IMR-90 (cell line): ENCODE measurements at regions not wholly inside any gene's neighbourhood (a gene's known extent, or its start where the extent isn't known, plus 50 kb on each side); places are given as distances from the start of the nearest gene placed in this dataset.

Source experiments
- ATAC-seq: fragments of 200-7000 bp; cut with Tn5 transposase; 2 replicates; pipeline ENCODE4 v1.9.1; 2020; ENCODE audit warnings: low read depth, mild to moderate bottlenecking, moderate library complexity
- BruUV-seq: library from RNA; stranded (reverse); fragments of 400-500 nt; replicated peaks from 2 replicates; lab custom pipeline; 2021; lab: Mats Ljungman, UMichigan
- CTCF ChIA-PET: fragments of 300-600 bp; formaldehyde crosslinking; extraction: SDS; loops from one replicate; lab custom pipeline; 2021; ENCODE audit warnings: antibody characterized with exemption; lab: Yijun Ruan, JAX
- POLR2A ChIA-PET: fragments of 300-600 bp; sonication (Branson Sonifier 250); formaldehyde crosslinking; loops from one replicate; lab custom pipeline; 2022; ENCODE audit warnings: antibody characterized with exemption; ENCODE audit not compliant: unreplicated experiment; lab: Charles Lee
- DNase-seq: peaks from one replicate; pipeline ENCODE4 v3.0.0; 2013
- H2AFZ ChIP-seq: replicated peaks from 2 replicates; pipeline ENCODE3; 2013; ENCODE audit warnings: low read length, mild to moderate bottlenecking; ENCODE audit not compliant: poor library complexity
- H2AK5ac ChIP-seq: 2 replicates; pipeline ENCODE4 v1.6.1; 2013; ENCODE audit warnings: low read depth, low read length, inconsistent platforms
- H2AK9ac ChIP-seq: replicated peaks from 2 replicates; pipeline ENCODE3; 2013; ENCODE audit warnings: mild to moderate bottlenecking, low read depth, low read length, moderate library complexity; ENCODE audit not compliant: poor library complexity
- H2BK120ac ChIP-seq: 2 replicates; pipeline ENCODE4 v1.6.1; 2013; ENCODE audit warnings: low read depth, low read length, inconsistent platforms
- H2BK15ac ChIP-seq: 3 replicates; pipeline ENCODE4 v1.6.1; 2013; ENCODE audit warnings: low read depth, low read length, inconsistent platforms
- H2BK20ac ChIP-seq: 2 replicates; pipeline ENCODE4 v1.6.1; 2013; ENCODE audit warnings: low read depth, mild to moderate bottlenecking, inconsistent platforms, low read length, moderate library complexity
- H2BK5ac ChIP-seq: 2 replicates; pipeline ENCODE4 v1.6.1; 2013; ENCODE audit warnings: mild to moderate bottlenecking, low read depth, low read length, inconsistent platforms; ENCODE audit not compliant: poor library complexity, severe bottlenecking
- H3K14ac ChIP-seq: replicated peaks from 2 replicates; pipeline ENCODE4 v1.6.1; 2013; ENCODE audit warnings: low read depth, low read length, inconsistent platforms
- H3K18ac ChIP-seq: 2 replicates; pipeline ENCODE4 v1.6.1; 2013; ENCODE audit warnings: low read depth, low read length, control low read depth
- H3K23ac ChIP-seq: 2 replicates; pipeline ENCODE4 v1.6.1; 2013; ENCODE audit warnings: low read depth, low read length, inconsistent platforms
- H3K27ac ChIP-seq: 2 replicates; pipeline ENCODE4 v1.5.1; 2013; ENCODE audit warnings: mild to moderate bottlenecking, control low read depth, low read length; ENCODE audit not compliant: insufficient read depth
- H3K27me3 ChIP-seq: 2 replicates; pipeline ENCODE4 v1.6.1; 2013; ENCODE audit warnings: low read length; ENCODE audit not compliant: control insufficient read depth, insufficient read depth
- H3K36me3 ChIP-seq: 2 replicates; pipeline ENCODE4 v1.6.1; 2013; ENCODE audit warnings: low read length, mixed read lengths; ENCODE audit not compliant: control insufficient read depth, insufficient read depth
- H3K4ac ChIP-seq: 2 replicates; pipeline ENCODE4 v1.6.1; 2013; ENCODE audit warnings: low read depth, low read length, inconsistent platforms
- H3K4me1 ChIP-seq: 2 replicates; pipeline ENCODE4 v1.6.1; 2013; ENCODE audit warnings: low read length, mixed read lengths; ENCODE audit not compliant: control insufficient read depth, insufficient read depth
- H3K4me2 ChIP-seq: 2 replicates; pipeline ENCODE4 v1.6.1; 2013; ENCODE audit warnings: low read depth, mild to moderate bottlenecking, control low read depth, low read length, moderate library complexity
- H3K4me3 ChIP-seq: 2 replicates; pipeline ENCODE4 v1.5.1; 2013; ENCODE audit warnings: low read depth, mild to moderate bottlenecking, control low read depth, low read length, moderate library complexity; ENCODE audit not compliant: insufficient read depth
- H3K56ac ChIP-seq: 2 replicates; pipeline ENCODE4 v1.6.1; 2013; ENCODE audit warnings: low read length, inconsistent platforms; ENCODE audit not compliant: insufficient read depth; ENCODE audit errors: extremely low read depth
- H3K79me1 ChIP-seq, 2 experiments: 2 replicates each; pipeline ENCODE4 v1.6.1; 2013; ENCODE audit warnings: low read length in 2 of 2, inconsistent platforms in 1 of 2, low read depth in 1 of 2
- H3K9ac ChIP-seq: 2 replicates; pipeline ENCODE4 v1.6.1; 2013; ENCODE audit warnings: low read depth, low read length, control low read depth
- H3K9me1 ChIP-seq: 2 replicates; pipeline ENCODE4 v1.6.1; 2013; ENCODE audit warnings: low read length, inconsistent platforms; ENCODE audit not compliant: insufficient read depth
- H3K9me3 ChIP-seq: 2 replicates; pipeline ENCODE4 v1.6.1; 2013; ENCODE audit warnings: low read length; ENCODE audit not compliant: control insufficient read depth, insufficient read depth
- H4K20me1 ChIP-seq: 2 replicates; pipeline ENCODE4 v1.6.1; 2013; ENCODE audit warnings: low read length, inconsistent platforms; ENCODE audit not compliant: insufficient read depth
- H4K5ac ChIP-seq: 2 replicates; pipeline ENCODE4 v1.6.1; 2013; ENCODE audit warnings: mild to moderate bottlenecking, low read depth, low read length, control low read depth
- H4K8ac ChIP-seq, 2 experiments: 2 replicates each; pipeline ENCODE4 v1.6.1; 2013; ENCODE audit warnings: low read depth in 2 of 2, low read length in 2 of 2, control low read depth in 1 of 2, inconsistent platforms in 1 of 2
- H4K91ac ChIP-seq: 2 replicates; pipeline ENCODE4 v1.6.1; 2013; ENCODE audit warnings: low read depth, low read length, inconsistent platforms; ENCODE audit not compliant: insufficient read depth
- CEBPB ChIP-seq: IDR thresholded peaks from 2 replicates; pipeline ENCODE4 v1.6.1; 2012; ENCODE audit warnings: low read depth, low read length, improper control_type of control experiment
- MXI1 ChIP-seq: IDR thresholded peaks from 2 replicates; pipeline ENCODE4 v1.6.1; 2012; ENCODE audit warnings: low read depth, mild to moderate bottlenecking, low read length, moderate library complexity, borderline replicate concordance
- NFE2L2 ChIP-seq: fragments of 150-350 bp; IDR thresholded peaks from 2 replicates; pipeline ENCODE4 v1.6.1; 2016; ENCODE audit warnings: low read depth, mild to moderate bottlenecking, low read length
- RCOR1 ChIP-seq: IDR thresholded peaks from 2 replicates; pipeline ENCODE4 v1.6.1; 2012; ENCODE audit warnings: mild to moderate bottlenecking, low read length, improper control_type of control experiment; ENCODE audit not compliant: insufficient replicate concordance
- RFX5 ChIP-seq: IDR thresholded peaks from 2 replicates; pipeline ENCODE4 v1.8.0; 2012; ENCODE audit warnings: low read depth, mild to moderate bottlenecking, low read length, moderate library complexity
- WGBS, 2 experiments: methylation state at CpG; one replicate each; pipeline versions ENCODE4 v1.1.5 to v1.1.7; 2013; ENCODE audit warnings: missing lambda C conversion rate in 2 of 2; ENCODE audit not compliant: insufficient read length in 1 of 2; ENCODE audit errors: extremely low coverage in 2 of 2; 5-methylcytosine and 5-hydroxymethylcytosine counted together
- dilution Hi-C: fragments of 300-500 bp; cut with HindIII; formaldehyde crosslinking; loops from one replicate; pipeline ENCODE4 v1.14.3; 2018; ENCODE audit warnings: low sequenced_read_pairs; ENCODE audit not compliant: unreplicated experiment
- in situ Hi-C: fragments of 300-500 bp; cut with MboI; formaldehyde crosslinking; loops from 3 replicates; pipeline ENCODE4 v1.14.3; 2019; ENCODE audit warnings: low sequenced_read_pairs, inconsistent platforms, mixed read lengths
- intact Hi-C: fragments of 100-400 bp; cut with micrococcal nuclease; formaldehyde crosslinking; loops from 2 replicates; pipeline ENCODE4 v1.10.0; 2022

DNA sequence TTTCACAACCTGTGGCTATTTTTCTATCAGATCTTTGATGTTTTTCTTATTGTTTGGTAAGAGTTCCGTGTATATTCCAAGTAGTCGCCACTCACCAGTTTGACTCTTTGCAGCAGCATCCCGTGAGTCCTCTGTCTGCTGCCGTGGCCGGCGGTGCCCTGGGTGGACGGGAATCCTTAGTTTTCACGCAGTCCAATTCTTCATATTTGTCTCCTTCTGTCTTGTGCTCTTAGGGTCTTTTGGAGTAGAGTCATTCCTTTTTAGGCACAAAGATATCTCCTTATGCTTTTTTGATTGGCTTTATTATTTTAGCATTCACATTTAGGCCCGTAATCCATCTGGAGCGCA is 94.9 kb upstream of the MSX1 start:
- H2BK15ac ChIP-seq, result no peak overlapping the region
- H3K79me1 ChIP-seq, result no peaks in the 10 kb centered on the region
- H3K23ac ChIP-seq, result no peak overlapping the region
- H3K27me3 ChIP-seq, result peaks cover 7% of the 10 kb centered on the region; the same call in 1 of the 2 replicates
- in situ Hi-C loops (no loop called here), dilution Hi-C loops (no loop called here), intact Hi-C loops (no loop called here)
- ATAC-seq, result no peak
- no peaks in the 10 kb centered on the region for H3K36me3 ChIP-seq
- H4K20me1 ChIP-seq, result no peaks in the 10 kb centered on the region
- H3K14ac ChIP-seq, result no peak overlapping the region
- H2BK5ac ChIP-seq, result no peak overlapping the region
- H3K56ac ChIP-seq, result no peak overlapping the region
- no peak overlapping the region for H3K18ac ChIP-seq
- H3K9ac ChIP-seq, result no peak overlapping the region
- no peak overlapping the region for H2BK20ac ChIP-seq
- no peak for DNase-seq
- no peak overlapping the region for H3K4me3 ChIP-seq
- no peak overlapping the region for H4K5ac ChIP-seq
- H4K91ac ChIP-seq, result no peak overlapping the region
- H2AK5ac ChIP-seq, result no peak overlapping the region
- H2AK9ac ChIP-seq, result no peak overlapping the region
- BruUV-seq, result no TSS peak
- CTCF ChIA-PET, result no interaction called here
- WGBS, 2 experiments, result no CpG with 5 or more reads among the region's 10 CpGs
- no peak overlapping the region for H3K4me2 ChIP-seq
- no peaks in the 10 kb centered on the region for H3K9me3 ChIP-seq
- H3K4me1 ChIP-seq, result no peaks in the 10 kb centered on the region
- no peak overlapping the region for H3K27ac ChIP-seq
- H3K4ac ChIP-seq, result no peak overlapping the region
- no peaks in the 10 kb centered on the region for H3K9me1 ChIP-seq
- TF ChIP-seq RFX5, result no peak
- no peak for TF ChIP-seq CEBPB
- no peak for TF ChIP-seq RCOR1
- no peak for TF ChIP-seq NFE2L2
- TF ChIP-seq MXI1, result no peak
- H2BK120ac ChIP-seq, result no peak overlapping the region
- POLR2A ChIA-PET, result no interaction called here
- no peak overlapping the region for H2AFZ ChIP-seq
- H4K8ac ChIP-seq, result no peak overlapping the region
